ENCODE measurements at regions not wholly inside any gene's neighbourhood (a gene's known extent, or its start where the extent isn't known, plus 50 kb on each side); places are given as distances from the start of the nearest gene placed in this dataset.

- WGBS, 3 donors, result 55 to 57% (median 57%) methylated on average over 7 of the region's 7 CpGs
- no peaks in the 10 kb centered on the region for H3K27me3 ChIP-seq
Measured at GRCh38 chr4:110837896-110838450, 215.1 kb upstream of the PITX2 start.

GRCh38 chr4:110840221-110840654 lies 217.4 kb upstream of the PITX2 start:
- intact Hi-C loops (cut with DNase I), result no loop called here
- H3K4me1 ChIP-seq (ENCODE audit: insufficient read depth), result no peaks in the 10 kb centered on the region
- H3K27ac ChIP-seq, result no peak overlapping the region
- TF ChIP-seq POLR2A (IDR thresholded peaks at IDR 0.05) (no peak), EP300 (IDR thresholded peaks at IDR 0.05) (no peak), CTCF (IDR thresholded peaks at IDR 0.05) (no peak)
- 20 to 34% (median 29%) methylated on average over 2 of the region's 2 CpGs for WGBS, 3 donors
- no peak overlapping the region for H3K4me3 ChIP-seq
- H3K27me3 ChIP-seq, result no peaks in the 10 kb centered on the region
- H3K36me3 ChIP-seq, result no peaks in the 10 kb centered on the region
- no peaks in the 10 kb centered on the region for H3K9me3 ChIP-seq
- DNase-seq, result no peak

More at GRCh38 chr4:110837896-110838450, 215.1 kb upstream of the PITX2 start:
- H3K36me3 ChIP-seq, result no peaks in the 10 kb centered on the region
- no peaks in the 10 kb centered on the region for H3K9me3 ChIP-seq
- TF ChIP-seq POLR2A (IDR thresholded peaks at IDR 0.05) (no peak), EP300 (IDR thresholded peaks at IDR 0.05) (no peak), CTCF (IDR thresholded peaks at IDR 0.05) (no peak)
- H3K27ac ChIP-seq, result no peak overlapping the region
- no peak for DNase-seq
- intact Hi-C loops (cut with DNase I), result no loop called here
- no peak overlapping the region for H3K4me3 ChIP-seq
- H3K4me1 ChIP-seq (ENCODE audit: insufficient read depth), result no peaks in the 10 kb centered on the region

DNA sequence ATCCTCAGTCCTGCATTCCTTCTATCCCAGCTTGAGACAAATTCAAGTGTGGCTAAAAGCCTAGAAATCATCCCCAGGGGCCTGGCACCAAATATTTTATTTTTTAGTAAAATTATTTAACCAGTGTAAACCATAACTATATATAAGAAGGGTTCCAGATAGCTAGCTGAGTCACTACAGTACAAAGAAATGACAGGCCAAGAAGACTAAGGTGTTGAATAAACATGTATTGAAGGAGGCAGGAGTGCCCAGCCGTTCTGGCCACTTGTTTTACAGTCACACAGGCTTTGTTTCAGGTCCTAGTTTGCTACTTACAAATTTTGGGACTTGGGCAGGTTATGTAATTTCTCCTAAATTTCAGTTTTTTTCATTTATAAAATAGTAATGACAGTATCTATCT lies 225.9 kb upstream of the PITX2 start:
- DNase-seq, result no peak
- Histone ChIP-seq H3K27ac (no peak overlapping the region), H3K4me3 (no peak overlapping the region), H3K36me3 (no peaks in the 10 kb centered on the region), H3K27me3 (no peaks in the 10 kb centered on the region), H3K4me1 (ENCODE audit: insufficient read depth) (no peaks in the 10 kb centered on the region), H3K9me3 (no peaks in the 10 kb centered on the region)
- intact Hi-C loops (cut with DNase I), result no loop called here
- WGBS, 3 donors, result 73 to 76% (median 75%) methylated on average over 1 of the region's 1 CpG
- TF ChIP-seq POLR2A (IDR thresholded peaks at IDR 0.05), result no peak
- TF ChIP-seq CTCF (IDR thresholded peaks at IDR 0.05), result no peak
- TF ChIP-seq EP300 (IDR thresholded peaks at IDR 0.05), result no peak

DNA sequence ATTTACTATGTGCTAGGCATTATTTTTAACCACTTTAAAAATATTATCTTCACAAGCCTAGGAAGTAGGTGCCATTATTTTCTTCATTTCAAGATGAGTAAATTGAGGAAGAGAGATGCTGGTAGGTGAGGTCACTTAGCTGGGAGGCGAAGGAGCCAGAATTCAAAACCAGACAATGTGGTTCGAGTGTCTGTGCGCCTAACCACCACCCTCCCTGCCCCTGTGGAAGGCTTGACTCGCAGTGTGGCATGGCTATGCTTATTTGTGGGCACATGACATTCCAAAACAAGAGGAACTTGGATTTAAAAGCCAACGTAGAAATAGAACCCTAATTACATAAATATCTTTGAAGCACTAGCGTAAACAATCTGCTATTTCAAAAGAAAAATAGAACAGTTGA lies 226.6 kb upstream of the PITX2 start:
- Histone ChIP-seq H3K4me1 (ENCODE audit: insufficient read depth) (no peaks in the 10 kb centered on the region), H3K9me3 (no peaks in the 10 kb centered on the region), H3K36me3 (no peaks in the 10 kb centered on the region), H3K27me3 (no peaks in the 10 kb centered on the region), H3K27ac (no peak overlapping the region), H3K4me3 (no peak overlapping the region)
- intact Hi-C loops (cut with DNase I), result no loop called here
- WGBS, 3 donors, result 58 to 76% (median 61%) methylated on average over 6 of the region's 6 CpGs
- DNase-seq, result no peak
- TF ChIP-seq CTCF (IDR thresholded peaks at IDR 0.05) (no peak), POLR2A (IDR thresholded peaks at IDR 0.05) (no peak), EP300 (IDR thresholded peaks at IDR 0.05) (no peak)
